B cell (primary cell): ENCODE measurements at regions not wholly inside any gene's neighbourhood (a gene's known extent, or its start where the extent isn't known, plus 50 kb on each side); places are given as distances from the start of the nearest gene placed in this dataset.

Experiments used
- ATAC-seq: fragments of 200-7000 bp; cut with Tn5 transposase; one replicate; pipeline ENCODE4 v1.10.0; 2021; ENCODE audit warnings: low read depth, mild to moderate bottlenecking, moderate number of reproducible peaks, moderate library complexity
- CTCF ChIA-PET: fragments of 350-600 bp; sonication (Branson Sonifier 250); formaldehyde crosslinking; loops from one replicate; lab custom pipeline; 2021; ENCODE audit warnings: antibody characterized with exemption, inconsistent platforms; lab: Charles Lee
- POLR2A ChIA-PET: fragments of 350-600 bp; sonication (Branson Sonifier 250); formaldehyde crosslinking; loops from one replicate; lab custom pipeline; 2021; ENCODE audit warnings: antibody characterized with exemption; lab: Charles Lee
- DNase-seq: peaks from one replicate; pipeline ENCODE4 v3.0.0; 2013
- H2AFZ ChIP-seq: 2 replicates; pipeline ENCODE4 v1.6.1; 2012; ENCODE audit warnings: mild to moderate bottlenecking, low read depth, low read length; ENCODE audit not compliant: insufficient read depth, poor library complexity, severe bottlenecking
- H3K27ac ChIP-seq, 2 donors: 1 replicate in 1 of 2; 2 replicates in 1 of 2; pipeline ENCODE4 v1.5.1; 2012 to 2013; ENCODE audit warnings: low read length in 2 of 2, mild to moderate bottlenecking in 2 of 2, moderate library complexity in 1 of 2
- H3K27me3 ChIP-seq, 4 experiments: fragments of 200-600 bp in 1 of 4; sonication (generic) in 1 of 4; replicated peaks in 1 of 4; 1 replicate in 2 of 4; 2 replicates in 2 of 4; pipeline versions ENCODE4 v1.6.1 to v1.7.0; 2013 to 2016; ENCODE audit warnings: low read length in 3 of 4, mild to moderate bottlenecking in 2 of 4, mixed read lengths in 1 of 4, moderate library complexity in 1 of 4; ENCODE audit not compliant: insufficient read depth in 4 of 4, control insufficient read depth in 3 of 4; ENCODE audit errors: control extremely low read depth in 1 of 4
- H3K36me3 ChIP-seq, 2 experiments: replicated peaks in 1 of 2; 1 replicate in 1 of 2; 2 replicates in 1 of 2; pipeline versions ENCODE4 v1.6.1 to v1.7.1; 2013; ENCODE audit warnings: low read length in 1 of 2; ENCODE audit not compliant: insufficient read depth in 2 of 2, control insufficient read depth in 1 of 2; ENCODE audit errors: control extremely low read depth in 1 of 2, extremely low read depth in 1 of 2
- H3K4me1 ChIP-seq, 2 donors: fragments of 200-600 bp in 1 of 2; sonication (generic) in 1 of 2; 1 replicate in 1 of 2; 2 replicates in 1 of 2; pipeline versions ENCODE4 v1.5.1 to v1.6.1; 2013 to 2017; ENCODE audit warnings: low read length in 2 of 2; ENCODE audit not compliant: control insufficient read depth in 2 of 2, insufficient read depth in 2 of 2
- H3K4me2 ChIP-seq: replicated peaks from 2 replicates; pipeline ENCODE3; 2012; ENCODE audit warnings: mild to moderate bottlenecking, low read depth, low read length; ENCODE audit not compliant: poor library complexity, severe bottlenecking
- H3K4me3 ChIP-seq, 5 experiments: fragments of 200-600 bp in 1 of 5; sonication (generic) in 1 of 5; 1 replicate in 3 of 5; 2 replicates in 2 of 5; pipeline versions ENCODE4 v1.5.1 to v1.7.0; 2011 to 2016; ENCODE audit warnings: low read length in 4 of 5, mild to moderate bottlenecking in 4 of 5, low read depth in 2 of 5, control low read depth in 1 of 5, moderate library complexity in 1 of 5; ENCODE audit not compliant: insufficient read depth in 1 of 5; ENCODE audit errors: control extremely low read depth in 1 of 5, extremely low read depth in 1 of 5
- H3K79me2 ChIP-seq: fragments of 200-600 bp; sonication (generic); one replicate; pipeline ENCODE4 v1.6.0; 2016; ENCODE audit warnings: low read length; ENCODE audit not compliant: control insufficient read depth, insufficient read depth
- H3K9ac ChIP-seq: fragments of 200-600 bp; sonication (generic); 2 replicates; pipeline ENCODE4 v1.6.1; 2017; ENCODE audit warnings: mild to moderate bottlenecking, low read length, moderate library complexity
- H3K9me3 ChIP-seq, 3 donors: one replicate each; pipeline versions ENCODE4 v1.6.1 to v1.7.1; 2013; ENCODE audit warnings: low read length in 2 of 3; ENCODE audit not compliant: control insufficient read depth in 2 of 3, insufficient read depth in 1 of 3; ENCODE audit errors: control extremely low read depth in 1 of 3
- H4K20me1 ChIP-seq: 2 replicates; pipeline ENCODE4 v1.6.0; 2012; ENCODE audit warnings: mild to moderate bottlenecking, low read length; ENCODE audit not compliant: insufficient read depth, control insufficient read depth, poor library complexity, severe bottlenecking
- H3K27ac Mint-ChIP-seq: one replicate; pipeline ENCODE4 v1.8.0; 2021; ENCODE audit warnings: mixed read lengths
- H3K27me3 Mint-ChIP-seq: one replicate; pipeline ENCODE4 v1.8.0; 2021; ENCODE audit warnings: mixed read lengths
- H3K4me1 Mint-ChIP-seq: one replicate; pipeline ENCODE4 v1.8.0; 2021; ENCODE audit warnings: mixed read lengths
- H3K4me3 Mint-ChIP-seq: one replicate; pipeline ENCODE4 v1.8.0; 2021; ENCODE audit warnings: mixed read lengths
- H3K9me3 Mint-ChIP-seq: one replicate; pipeline ENCODE4 v1.8.0; 2022; ENCODE audit warnings: mixed read lengths; ENCODE audit not compliant: insufficient read depth
- EZH2 ChIP-seq: IDR thresholded peaks from 2 replicates; pipeline ENCODE4 v1.6.1; 2012; ENCODE audit warnings: borderline replicate concordance, low read depth, mild to moderate bottlenecking, moderate library complexity, low read length; ENCODE audit not compliant: insufficient read depth, poor library complexity, severe bottlenecking
- WGBS: methylation state at CpG from one replicate; pipeline ENCODE4 v1.1.5; 2013; ENCODE audit warnings: missing lambda C conversion rate; ENCODE audit not compliant: insufficient coverage; 5-methylcytosine and 5-hydroxymethylcytosine counted together
- intact Hi-C: fragments of 100-400 bp; cut with micrococcal nuclease; formaldehyde crosslinking; loops from one replicate; pipeline ENCODE4 v1.10.0; 2022
- TF ChIP-seq, protein P1 (sequence below): fragments of 200-600 bp; IDR thresholded peaks from one replicate; pipeline ENCODE4 v1.8.0; 2022; ENCODE audit warnings: antibody characterized with exemption, mild to moderate bottlenecking

GRCh38 chr5:145050181-145050580 lies 785.0 kb downstream of the PRELID2 start:
- H3K4me1 Mint-ChIP-seq, result no peaks in the 10 kb centered on the region
- intact Hi-C loops, result no loop called here
- CTCF ChIA-PET, result no interaction called here

GRCh38 chr5:145044970-145045369 lies 790.2 kb downstream of the PRELID2 start:
- no peak overlapping the region for H3K27ac Mint-ChIP-seq
- no peak for TF ChIP-seq EZH2
- TF ChIP-seq, protein P1, sequence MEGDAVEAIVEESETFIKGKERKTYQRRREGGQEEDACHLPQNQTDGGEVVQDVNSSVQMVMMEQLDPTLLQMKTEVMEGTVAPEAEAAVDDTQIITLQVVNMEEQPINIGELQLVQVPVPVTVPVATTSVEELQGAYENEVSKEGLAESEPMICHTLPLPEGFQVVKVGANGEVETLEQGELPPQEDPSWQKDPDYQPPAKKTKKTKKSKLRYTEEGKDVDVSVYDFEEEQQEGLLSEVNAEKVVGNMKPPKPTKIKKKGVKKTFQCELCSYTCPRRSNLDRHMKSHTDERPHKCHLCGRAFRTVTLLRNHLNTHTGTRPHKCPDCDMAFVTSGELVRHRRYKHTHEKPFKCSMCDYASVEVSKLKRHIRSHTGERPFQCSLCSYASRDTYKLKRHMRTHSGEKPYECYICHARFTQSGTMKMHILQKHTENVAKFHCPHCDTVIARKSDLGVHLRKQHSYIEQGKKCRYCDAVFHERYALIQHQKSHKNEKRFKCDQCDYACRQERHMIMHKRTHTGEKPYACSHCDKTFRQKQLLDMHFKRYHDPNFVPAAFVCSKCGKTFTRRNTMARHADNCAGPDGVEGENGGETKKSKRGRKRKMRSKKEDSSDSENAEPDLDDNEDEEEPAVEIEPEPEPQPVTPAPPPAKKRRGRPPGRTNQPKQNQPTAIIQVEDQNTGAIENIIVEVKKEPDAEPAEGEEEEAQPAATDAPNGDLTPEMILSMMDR, result no peak
- Histone ChIP-seq H3K4me2 (no peak overlapping the region), H3K36me3 (no peaks in the 10 kb centered on the region), H3K79me2 (no peaks in the 10 kb centered on the region), H3K27me3 (no peaks in the 10 kb centered on the region), H3K9me3 (no peaks in the 10 kb centered on the region), H3K9ac (no peak overlapping the region), H2AFZ (no peak overlapping the region), H3K27ac (no peak overlapping the region), H3K4me3 (no peak overlapping the region), H3K4me1 (no peaks in the 10 kb centered on the region), H4K20me1 (no peaks in the 10 kb centered on the region)
- ATAC-seq (no peak), DNase-seq (no peak)
- no peaks in the 10 kb centered on the region for H3K27me3 Mint-ChIP-seq
- H3K9me3 Mint-ChIP-seq, result no peaks in the 10 kb centered on the region
- ChIA-PET POLR2A (no interaction called here), CTCF (no interaction called here)
- intact Hi-C loops, result no loop called here
- no peaks in the 10 kb centered on the region for H3K4me1 Mint-ChIP-seq
- WGBS, result no CpG with 5 or more reads among the region's 1 CpG
- no peak overlapping the region for H3K4me3 Mint-ChIP-seq

More at GRCh38 chr5:145050181-145050580, 785.0 kb downstream of the PRELID2 start:
- Histone ChIP-seq H4K20me1 (no peaks in the 10 kb centered on the region), H2AFZ (no peak overlapping the region), H3K79me2 (no peaks in the 10 kb centered on the region), H3K4me2 (no peak overlapping the region), H3K36me3 (no peaks in the 10 kb centered on the region), H3K4me1 (no peaks in the 10 kb centered on the region), H3K9ac (no peak overlapping the region), H3K4me3 (no peak overlapping the region), H3K27me3 (no peaks in the 10 kb centered on the region), H3K9me3 (no peaks in the 10 kb centered on the region), H3K27ac (no peak overlapping the region)
- Mint-ChIP-seq H3K4me3 (no peak overlapping the region), H3K9me3 (no peaks in the 10 kb centered on the region), H3K27me3 (no peaks in the 10 kb centered on the region), H3K27ac (no peak overlapping the region)
- TF ChIP-seq, protein P1, result no peak
- no peak for TF ChIP-seq EZH2
- no peak for ATAC-seq
- no CpG with 5 or more reads among the region's 1 CpG for WGBS
- POLR2A ChIA-PET, result no interaction called here
- no peak for DNase-seq
